ENCODE measurements at regions not wholly inside any gene's neighbourhood (a gene's known extent, or its start where the extent isn't known, plus 50 kb on each side); places are given as distances from the start of the nearest gene placed in this dataset.
A peak's percentile ranks its signal among the peaks of the same experiment; 100 is the strongest.

DNA sequence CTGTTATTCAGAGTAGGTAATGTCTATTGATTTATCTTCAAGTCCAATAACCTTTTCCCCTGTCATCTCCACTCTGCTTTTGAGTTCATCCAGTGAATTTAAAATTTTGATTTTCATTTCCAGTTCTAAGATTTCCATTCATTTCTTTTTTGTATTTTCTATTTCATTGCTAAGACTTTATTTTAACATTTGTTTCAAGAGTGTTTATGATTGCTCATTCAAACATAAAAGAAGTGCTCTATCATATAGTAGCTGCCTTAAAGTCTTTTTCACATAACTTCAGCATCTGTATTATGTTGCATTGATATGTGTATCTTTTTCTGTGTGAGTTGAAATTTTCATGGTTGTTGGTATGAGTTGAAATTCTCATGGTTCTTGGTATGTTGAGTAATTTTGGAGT is 341.6 kb downstream of the SOX4 start:
- BruUV-seq (replicated peaks): no TSS peak
- ChIA-PET CTCF (interaction anchor here (0.5 to 1.6 kb wide), 4 partner anchors 19 to 1276 kb away, joined by 3 to 6 read pairs (median 5); no protein-coding TSS in a partner anchor), POLR2A (ENCODE audit: unreplicated experiment) (no interaction called here)
- no peaks in the 10 kb centered on the region for H3K4me1 ChIP-seq (ENCODE audit: control insufficient read depth, insufficient read depth, low read length)
- TF ChIP-seq CHD1 (IDR thresholded peaks at IDR 0.05; ENCODE audit: low read depth, low read length) (no peak), BHLHE40 (IDR thresholded peaks at IDR 0.05; ENCODE audit: low read depth, low read length) (no peak), MAFK (IDR thresholded peaks at IDR 0.05; ENCODE audit: low read depth, low read length) (no peak), USF2 (IDR thresholded peaks at IDR 0.05; ENCODE audit: low read depth, low read length) (no peak), POLR2A (IDR thresholded peaks at IDR 0.05; ENCODE audit: low read depth, low read length) (no peak), RCOR1 (IDR thresholded peaks at IDR 0.05; ENCODE audit: insufficient replicate concordance, low read length) (no peak), RFX5 (IDR thresholded peaks at IDR 0.05; ENCODE audit: low read depth, low read length) (no peak), FOS (IDR thresholded peaks at IDR 0.05; ENCODE audit: low read depth, low read length) (no peak), CEBPB (IDR thresholded peaks at IDR 0.05; ENCODE audit: low read depth, low read length) (no peak), MAZ (IDR thresholded peaks at IDR 0.05; ENCODE audit: borderline replicate concordance, low read depth, low read length) (no peak), SMC3 (IDR thresholded peaks at IDR 0.05; ENCODE audit: low read depth, low read length) (no peak), MXI1 (IDR thresholded peaks at IDR 0.05; ENCODE audit: borderline replicate concordance, low read depth, low read length) (no peak)
- TF ChIP-seq, protein P1, sequence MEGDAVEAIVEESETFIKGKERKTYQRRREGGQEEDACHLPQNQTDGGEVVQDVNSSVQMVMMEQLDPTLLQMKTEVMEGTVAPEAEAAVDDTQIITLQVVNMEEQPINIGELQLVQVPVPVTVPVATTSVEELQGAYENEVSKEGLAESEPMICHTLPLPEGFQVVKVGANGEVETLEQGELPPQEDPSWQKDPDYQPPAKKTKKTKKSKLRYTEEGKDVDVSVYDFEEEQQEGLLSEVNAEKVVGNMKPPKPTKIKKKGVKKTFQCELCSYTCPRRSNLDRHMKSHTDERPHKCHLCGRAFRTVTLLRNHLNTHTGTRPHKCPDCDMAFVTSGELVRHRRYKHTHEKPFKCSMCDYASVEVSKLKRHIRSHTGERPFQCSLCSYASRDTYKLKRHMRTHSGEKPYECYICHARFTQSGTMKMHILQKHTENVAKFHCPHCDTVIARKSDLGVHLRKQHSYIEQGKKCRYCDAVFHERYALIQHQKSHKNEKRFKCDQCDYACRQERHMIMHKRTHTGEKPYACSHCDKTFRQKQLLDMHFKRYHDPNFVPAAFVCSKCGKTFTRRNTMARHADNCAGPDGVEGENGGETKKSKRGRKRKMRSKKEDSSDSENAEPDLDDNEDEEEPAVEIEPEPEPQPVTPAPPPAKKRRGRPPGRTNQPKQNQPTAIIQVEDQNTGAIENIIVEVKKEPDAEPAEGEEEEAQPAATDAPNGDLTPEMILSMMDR (conservative IDR thresholded peaks at IDR 0.05; ENCODE audit: low read depth, low read length): no peak
- TF ChIP-seq, protein P2, sequence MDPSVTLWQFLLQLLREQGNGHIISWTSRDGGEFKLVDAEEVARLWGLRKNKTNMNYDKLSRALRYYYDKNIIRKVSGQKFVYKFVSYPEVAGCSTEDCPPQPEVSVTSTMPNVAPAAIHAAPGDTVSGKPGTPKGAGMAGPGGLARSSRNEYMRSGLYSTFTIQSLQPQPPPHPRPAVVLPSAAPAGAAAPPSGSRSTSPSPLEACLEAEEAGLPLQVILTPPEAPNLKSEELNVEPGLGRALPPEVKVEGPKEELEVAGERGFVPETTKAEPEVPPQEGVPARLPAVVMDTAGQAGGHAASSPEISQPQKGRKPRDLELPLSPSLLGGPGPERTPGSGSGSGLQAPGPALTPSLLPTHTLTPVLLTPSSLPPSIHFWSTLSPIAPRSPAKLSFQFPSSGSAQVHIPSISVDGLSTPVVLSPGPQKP (IDR thresholded peaks at IDR 0.05; ENCODE audit: borderline replicate concordance, low read depth, low read length): no peak
- peaks cover 1% of the 10 kb centered on the region; the same call in 1 of the 2 replicates for H3K9me3 ChIP-seq (ENCODE audit: control insufficient read depth, insufficient read depth, low read length)
- no peak overlapping the region for H4K5ac ChIP-seq (ENCODE audit: low read depth, low read length)
- no peak overlapping the region for H2BK20ac ChIP-seq (ENCODE audit: low read depth, low read length)
- H3K9ac ChIP-seq (ENCODE audit: low read depth, low read length): no peak overlapping the region
- no peak overlapping the region for H2BK5ac ChIP-seq (ENCODE audit: low read depth, low read length, poor library complexity, severe bottlenecking)
- H3K56ac ChIP-seq (ENCODE audit: extremely low read depth, insufficient read depth, low read length): no peak overlapping the region
- no peak overlapping the region for H3K4me3 ChIP-seq (ENCODE audit: insufficient read depth, low read depth, low read length)
- no peak overlapping the region for H3K4me2 ChIP-seq (ENCODE audit: low read depth, low read length)
- H4K20me1 ChIP-seq (ENCODE audit: insufficient read depth, low read length): no peaks in the 10 kb centered on the region
- H3K4ac ChIP-seq (ENCODE audit: low read depth, low read length): no peak overlapping the region
- no peaks in the 10 kb centered on the region for H3K36me3 ChIP-seq (ENCODE audit: control insufficient read depth, insufficient read depth, low read length)
- H3K27me3 ChIP-seq (ENCODE audit: control insufficient read depth, insufficient read depth, low read length): no peaks in the 10 kb centered on the region
- no peak overlapping the region for H4K8ac ChIP-seq (ENCODE audit: low read depth in 2 of 2, low read length in 2 of 2)
- H2BK120ac ChIP-seq (ENCODE audit: low read depth, low read length): no peak overlapping the region
- no peak overlapping the region for H2AFZ ChIP-seq (replicated peaks; ENCODE audit: low read length, poor library complexity)
- H3K9me1 ChIP-seq (ENCODE audit: insufficient read depth, low read length): no peaks in the 10 kb centered on the region
- H2AK9ac ChIP-seq (replicated peaks; ENCODE audit: low read depth, low read length, poor library complexity): no peak overlapping the region
- no peak overlapping the region for H4K91ac ChIP-seq (ENCODE audit: insufficient read depth, low read depth, low read length)
- H3K79me1 ChIP-seq (ENCODE audit: low read depth in 1 of 2, low read length in 2 of 2): no peaks in the 10 kb centered on the region
- no peak overlapping the region for H3K18ac ChIP-seq (ENCODE audit: low read depth, low read length)
- intact Hi-C loops (cut with micrococcal nuclease) (no loop called here), dilution Hi-C loops (cut with HindIII; ENCODE audit: low sequenced_read_pairs, unreplicated experiment) (no loop called here), in situ Hi-C loops (cut with MboI; ENCODE audit: low sequenced_read_pairs) (loop anchor here (25.0 kb wide), 1 partner anchor 1502 kb away; no protein-coding TSS in a partner anchor)
- peak; percentile 29; the same call in 1 of the 2 replicates for ATAC-seq (ENCODE audit: low read depth)
- no peak overlapping the region for H3K23ac ChIP-seq (ENCODE audit: low read depth, low read length)
- H3K14ac ChIP-seq (replicated peaks; ENCODE audit: low read depth, low read length): no peak overlapping the region
- no peak overlapping the region for H3K27ac ChIP-seq (ENCODE audit: insufficient read depth, low read length)
- no peak overlapping the region for H2AK5ac ChIP-seq (ENCODE audit: low read depth, low read length)
- H2BK15ac ChIP-seq (ENCODE audit: low read depth, low read length): no peak overlapping the region
- no peak for DNase-seq
